ENCODE measurements at regions not wholly inside any gene's neighbourhood (a gene's known extent, or its start where the extent isn't known, plus 50 kb on each side); places are given as distances from the start of the nearest gene placed in this dataset.

DNA sequence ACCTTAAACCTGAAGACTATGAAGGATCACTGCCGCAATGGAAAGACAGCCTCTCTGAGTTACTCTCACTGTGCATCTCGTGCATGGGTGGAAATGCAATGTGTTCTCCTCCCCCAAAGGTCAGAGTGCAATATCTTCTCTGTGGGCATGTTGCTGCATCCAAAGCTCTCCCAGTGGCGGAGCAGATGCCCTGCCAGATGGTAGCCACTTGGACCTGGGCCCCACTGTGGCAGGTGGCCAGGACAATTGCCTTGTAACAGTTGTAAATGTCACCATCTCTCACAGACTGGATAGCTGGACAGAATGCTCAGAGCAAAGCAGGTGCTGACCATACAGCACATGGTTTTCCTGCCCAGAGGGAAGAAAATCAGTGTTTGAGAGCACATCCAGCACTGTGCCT lies 542.0 kb downstream of the FAM181B start:
- intact Hi-C loops (cut with micrococcal nuclease; ENCODE audit: unreplicated experiment), result no loop called here
- Histone ChIP-seq H3K9ac (ENCODE audit: control insufficient read depth, insufficient read depth, low read length) (no peak overlapping the region), H3K4me1 (ENCODE audit: control insufficient read depth, insufficient read depth, low read length) (no peaks in the 10 kb centered on the region), H3K36me3 (ENCODE audit: control insufficient read depth in 2 of 2, insufficient read depth in 2 of 2, low read length in 1 of 2) (no peaks in the 10 kb centered on the region), H3K79me2 (ENCODE audit: control insufficient read depth, insufficient read depth, low read length) (no peaks in the 10 kb centered on the region), H2AFZ (ENCODE audit: control insufficient read depth, low read depth, low read length) (no peak overlapping the region), H3K4me3 (no peak overlapping the region), H3K9me3 (replicated peaks; ENCODE audit: control insufficient read depth, insufficient read depth, low read length) (no peaks in the 10 kb centered on the region), H3K4me2 (ENCODE audit: control insufficient read depth, insufficient read depth) (no peak overlapping the region), H3K27me3 (replicated peaks in 1 of 2; ENCODE audit: control insufficient read depth in 2 of 2, insufficient read depth in 2 of 2, low read length in 1 of 2) (no peaks in the 10 kb centered on the region), H4K20me1 (ENCODE audit: control insufficient read depth, insufficient read depth) (no peaks in the 10 kb centered on the region), H3K27ac (ENCODE audit: control insufficient read depth, insufficient read depth) (no peak overlapping the region)
- no peak for FAIRE-seq
- no peak for TF ChIP-seq WRNIP1 (IDR thresholded peaks at IDR 0.05; ENCODE audit: borderline replicate concordance, low read depth, low read length)
- no peak for TF ChIP-seq IRF4 (IDR thresholded peaks at IDR 0.05; ENCODE audit: low read depth, low read length)
- TF ChIP-seq, protein P1, sequence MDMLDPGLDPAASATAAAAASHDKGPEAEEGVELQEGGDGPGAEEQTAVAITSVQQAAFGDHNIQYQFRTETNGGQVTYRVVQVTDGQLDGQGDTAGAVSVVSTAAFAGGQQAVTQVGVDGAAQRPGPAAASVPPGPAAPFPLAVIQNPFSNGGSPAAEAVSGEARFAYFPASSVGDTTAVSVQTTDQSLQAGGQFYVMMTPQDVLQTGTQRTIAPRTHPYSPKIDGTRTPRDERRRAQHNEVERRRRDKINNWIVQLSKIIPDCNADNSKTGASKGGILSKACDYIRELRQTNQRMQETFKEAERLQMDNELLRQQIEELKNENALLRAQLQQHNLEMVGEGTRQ (IDR thresholded peaks at IDR 0.05; ENCODE audit: borderline replicate concordance, low read depth, low read length), result no peak
- TF ChIP-seq RAD21 (IDR thresholded peaks at IDR 0.05; ENCODE audit: insufficient read depth, low read depth, low read length), result no peak
- no peak for TF ChIP-seq KAT2A (conservative IDR thresholded peaks at IDR 0.05; ENCODE audit: control insufficient read depth, low read depth, low read length)
- no peak for DNase-seq (ENCODE audit: low read depth, low spot score)
- ChIA-PET RAD21 (ENCODE audit: unreplicated experiment) (no interaction called here), CTCF (no interaction called here), POLR2A (no interaction called here), SMC1A (ENCODE audit: uncharacterized antibody, unreplicated experiment) (no interaction called here)
- in situ Hi-C loops (cut with MboI), result no loop called here
- no peak for ATAC-seq
- WGBS (ENCODE audit: insufficient coverage, insufficient replicate concordance, low lambda C conversion rate, missing lambda C conversion rate), result 0% methylated on average over 3 of the region's 3 CpGs
- no TSS peak for BruUV-seq (replicated peaks)

DNA sequence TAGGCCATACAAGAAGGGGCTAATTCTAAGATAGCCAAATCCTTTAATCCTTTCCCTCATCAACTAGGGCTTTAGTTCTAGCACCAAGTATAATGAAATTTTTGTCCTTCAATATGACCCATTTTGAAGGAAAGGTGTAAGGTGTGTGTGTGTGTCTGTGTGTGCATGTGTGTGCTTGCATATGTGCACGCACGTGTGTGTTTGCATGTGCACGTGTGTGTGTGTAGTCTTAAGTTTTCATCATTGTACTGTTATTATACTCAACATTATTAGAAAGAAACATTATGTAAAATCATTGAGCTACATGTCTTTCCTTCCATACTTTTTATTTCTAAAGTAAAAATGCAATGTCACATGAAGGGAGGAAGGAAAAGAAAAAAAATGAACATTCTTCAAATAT lies 547.7 kb downstream of the FAM181B start:
- WGBS (ENCODE audit: insufficient coverage, insufficient replicate concordance, low lambda C conversion rate, missing lambda C conversion rate), result 10% methylated on average over 3 of the region's 3 CpGs
- Histone ChIP-seq H3K79me2 (ENCODE audit: control insufficient read depth, insufficient read depth, low read length) (no peaks in the 10 kb centered on the region), H3K9ac (ENCODE audit: control insufficient read depth, insufficient read depth, low read length) (no peak overlapping the region), H3K4me1 (ENCODE audit: control insufficient read depth, insufficient read depth, low read length) (no peaks in the 10 kb centered on the region), H3K4me2 (ENCODE audit: control insufficient read depth, insufficient read depth) (no peak overlapping the region), H3K4me3 (no peak overlapping the region), H4K20me1 (ENCODE audit: control insufficient read depth, insufficient read depth) (no peaks in the 10 kb centered on the region), H3K27ac (ENCODE audit: control insufficient read depth, insufficient read depth) (no peak overlapping the region), H2AFZ (ENCODE audit: control insufficient read depth, low read depth, low read length) (no peak overlapping the region), H3K9me3 (replicated peaks; ENCODE audit: control insufficient read depth, insufficient read depth, low read length) (no peaks in the 10 kb centered on the region), H3K36me3 (ENCODE audit: control insufficient read depth in 2 of 2, insufficient read depth in 2 of 2, low read length in 1 of 2) (no peaks in the 10 kb centered on the region), H3K27me3 (replicated peaks in 1 of 2; ENCODE audit: control insufficient read depth in 2 of 2, insufficient read depth in 2 of 2, low read length in 1 of 2) (no peaks in the 10 kb centered on the region)
- FAIRE-seq (no peak), DNase-seq (ENCODE audit: low read depth, low spot score) (no peak), ATAC-seq (no peak)
- BruUV-seq (replicated peaks), result no TSS peak
- ChIA-PET CTCF (no interaction called here), SMC1A (ENCODE audit: uncharacterized antibody, unreplicated experiment) (no interaction called here), RAD21 (ENCODE audit: unreplicated experiment) (no interaction called here), POLR2A (no interaction called here)
- intact Hi-C loops (cut with micrococcal nuclease; ENCODE audit: unreplicated experiment), result no loop called here
- in situ Hi-C loops (cut with MboI), result no loop called here
- no peak for TF ChIP-seq DPF2 (IDR thresholded peaks at IDR 0.05)
- TF ChIP-seq SREBF2 (IDR thresholded peaks at IDR 0.05; ENCODE audit: low read length), result no peak
- no peak for TF ChIP-seq RAD21 (IDR thresholded peaks at IDR 0.05; ENCODE audit: insufficient read depth, low read depth, low read length)
- no peak for TF ChIP-seq SPI1 (IDR thresholded peaks at IDR 0.05; ENCODE audit: borderline replicate concordance, insufficient read depth, low read depth, low read length)
- no peak for TF ChIP-seq NR2C2 (IDR thresholded peaks at IDR 0.05; ENCODE audit: borderline replicate concordance, control insufficient read depth, insufficient read length, low read depth)
- TF ChIP-seq PRDM15 (CRISPR knock-in tag; IDR thresholded peaks at IDR 0.05), result no peak
- TF ChIP-seq NR2F1 (conservative IDR thresholded peaks at IDR 0.05), result no peak
- no peak for TF ChIP-seq ASH2L (IDR thresholded peaks at IDR 0.05; ENCODE audit: borderline replicate concordance, low read depth)
- TF ChIP-seq SIX5 (IDR thresholded peaks at IDR 0.05; ENCODE audit: low read depth, low read length, severe bottlenecking), result no peak
- TF ChIP-seq CHD4 (IDR thresholded peaks at IDR 0.05), result no peak
- TF ChIP-seq BHLHE40 (IDR thresholded peaks at IDR 0.05; ENCODE audit: borderline replicate concordance in 1 of 2, low read depth in 2 of 2, low read length in 1 of 2), result no peak
- no peak for TF ChIP-seq POLR2A (IDR thresholded peaks at IDR 0.05; ENCODE audit: low read depth, low read length)
- no peak for TF ChIP-seq IKZF1 (conservative IDR thresholded peaks at IDR 0.05)
